Ishikawa (cell line): ENCODE measurements at regions not wholly inside any gene's neighbourhood (a gene's known extent, or its start where the extent isn't known, plus 50 kb on each side); places are given as distances from the start of the nearest gene placed in this dataset.

ENCODE experiments used
- CREB1 ChIP-seq: IDR thresholded peaks from 2 replicates; pipeline ENCODE4 v1.6.1; 2012; ENCODE audit warnings: low read depth
- EGR1 ChIP-seq: IDR thresholded peaks from 2 replicates; pipeline ENCODE4 v1.6.1; 2012
- EP300 ChIP-seq: IDR thresholded peaks from 2 replicates; pipeline ENCODE4 v1.6.1; 2012; ENCODE audit warnings: borderline replicate concordance
- FOXM1 ChIP-seq: IDR thresholded peaks from 2 replicates; pipeline ENCODE4 v1.6.1; 2012; ENCODE audit warnings: low read depth, borderline replicate concordance
- MAX ChIP-seq: IDR thresholded peaks from 2 replicates; pipeline ENCODE4 v1.6.1; 2012
- NFIC ChIP-seq: IDR thresholded peaks from 2 replicates; pipeline ENCODE4 v1.6.1; 2012
- RAD21 ChIP-seq: IDR thresholded peaks from 2 replicates; pipeline ENCODE4 v1.6.1; 2012; ENCODE audit warnings: low read depth
- REST ChIP-seq: IDR thresholded peaks from 2 replicates; pipeline ENCODE4 v1.6.1; 2012; ENCODE audit warnings: low read depth, mild to moderate bottlenecking
- ZBTB7A ChIP-seq: IDR thresholded peaks from 2 replicates; pipeline ENCODE4 v1.6.1; 2012; ENCODE audit warnings: low read depth
- TF ChIP-seq, protein P1 (sequence below): IDR thresholded peaks from 2 replicates; pipeline ENCODE4 v1.6.1; 2012

DNA sequence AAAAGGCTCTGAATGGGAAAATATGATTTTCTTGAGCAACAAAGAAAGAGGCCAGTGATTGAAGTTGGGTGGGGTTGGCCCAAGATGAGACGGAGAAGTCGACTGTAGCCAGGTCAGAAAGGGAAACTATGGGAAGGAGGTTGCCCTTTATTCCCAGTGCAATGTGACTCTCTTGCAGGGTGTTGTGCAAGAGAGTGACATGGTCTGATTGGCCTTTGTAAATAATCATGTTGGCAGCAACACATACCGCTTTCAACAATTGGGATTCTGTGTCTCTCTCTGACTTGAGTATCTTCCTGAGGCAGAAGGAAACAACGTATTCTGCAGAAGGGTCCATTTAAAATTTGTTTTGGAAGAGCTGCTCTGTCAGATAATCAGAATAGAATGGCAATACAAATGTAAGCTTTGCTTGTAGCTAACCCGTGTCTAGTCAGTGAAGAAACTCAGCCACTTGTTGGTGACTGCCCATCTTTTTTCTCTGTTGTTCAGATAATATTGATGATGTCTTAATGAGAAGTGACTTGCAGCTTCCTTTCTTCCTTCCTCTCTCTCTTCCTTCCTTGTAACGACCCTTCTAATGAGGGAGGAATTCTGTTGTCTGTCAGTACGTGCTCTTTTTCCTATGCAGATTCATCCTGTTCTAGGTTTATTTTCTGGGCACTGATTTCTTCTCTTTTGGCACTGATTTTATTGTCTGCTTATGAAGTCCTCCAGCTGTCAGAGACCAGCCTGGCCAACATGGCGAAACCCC lies 311.0 kb upstream of the FAM98A start:
- TF ChIP-seq EP300 (no peak), CREB1 (no peak), RAD21 (no peak), EGR1 (no peak), MAX (no peak), NFIC (no peak), FOXM1 (no peak), REST (no peak), ZBTB7A (no peak)
- TF ChIP-seq, protein P1, sequence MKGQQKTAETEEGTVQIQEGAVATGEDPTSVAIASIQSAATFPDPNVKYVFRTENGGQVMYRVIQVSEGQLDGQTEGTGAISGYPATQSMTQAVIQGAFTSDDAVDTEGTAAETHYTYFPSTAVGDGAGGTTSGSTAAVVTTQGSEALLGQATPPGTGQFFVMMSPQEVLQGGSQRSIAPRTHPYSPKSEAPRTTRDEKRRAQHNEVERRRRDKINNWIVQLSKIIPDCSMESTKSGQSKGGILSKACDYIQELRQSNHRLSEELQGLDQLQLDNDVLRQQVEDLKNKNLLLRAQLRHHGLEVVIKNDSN = no peak
